GM18861 (cell line): ENCODE measurements at regions not wholly inside any gene's neighbourhood (a gene's known extent, or its start where the extent isn't known, plus 50 kb on each side); places are given as distances from the start of the nearest gene placed in this dataset.

Experiments
- ATAC-seq: cut with Tn5 transposase; IDR thresholded peaks from one replicate; pipeline ENCODE4 v1.9.1; 2021; ENCODE audit not compliant: unreplicated experiment

- no peak for ATAC-seq
These were observed 129.4 kb upstream of the CXCR4 start for GRCh38 chr2:136247204-136247950.

DNA sequence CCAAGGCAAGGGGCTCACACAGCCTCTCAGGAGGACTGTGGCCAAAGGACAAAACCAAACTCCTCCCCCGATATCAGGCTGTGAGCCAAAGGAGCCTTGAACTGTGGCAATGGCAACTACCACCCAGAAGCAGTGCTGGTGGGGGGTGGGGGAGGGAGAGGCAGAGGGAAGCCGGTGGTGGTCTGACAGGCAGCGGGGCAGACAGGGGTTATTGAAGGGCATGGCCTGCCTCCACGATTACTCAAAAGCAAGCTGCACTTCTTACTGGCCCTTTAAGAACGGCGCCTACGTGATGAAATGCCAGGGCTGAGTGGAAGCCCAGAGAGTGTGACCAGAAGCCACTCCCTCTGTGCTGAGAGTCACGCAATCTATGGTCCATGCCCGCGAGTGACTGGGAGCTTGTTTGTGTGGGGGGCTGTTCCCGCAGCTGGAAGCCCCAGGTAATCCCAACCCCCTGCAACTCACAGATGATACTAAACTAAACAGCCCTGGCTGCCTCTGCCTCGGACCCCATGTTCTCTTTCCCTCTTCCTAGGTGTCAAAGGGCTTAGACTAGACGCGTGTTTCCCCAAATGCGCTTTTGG, 128.2 kb upstream of the CXCR4 start:
- peak; percentile 76 for ATAC-seq

GRCh38 chr2:136245211-136245610, 127.3 kb upstream of the CXCR4 start:
- ATAC-seq: no peak

DNA sequence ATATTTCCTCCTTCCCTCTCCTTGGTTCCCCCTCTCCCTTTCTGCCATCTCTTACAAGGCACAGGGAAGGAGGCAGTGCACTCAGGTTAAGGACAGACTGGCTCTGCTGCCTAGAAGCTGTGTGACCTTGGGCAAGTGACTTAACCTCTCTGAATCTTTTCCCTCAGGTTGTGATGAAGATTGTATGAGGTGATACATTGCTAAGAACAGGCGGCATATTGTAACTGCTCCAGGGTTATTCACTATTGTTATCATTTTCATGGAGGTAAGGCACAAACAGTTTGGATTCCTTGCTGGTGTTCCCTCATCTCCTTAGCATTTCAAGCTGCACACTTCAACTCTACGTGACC, 126.6 kb upstream of the CXCR4 start:
- ATAC-seq: no peak

- no peak for ATAC-seq
These were observed 125.9 kb upstream of the CXCR4 start for GRCh38 chr2:136243638-136244535.

- no peak for ATAC-seq
These were observed 124.8 kb upstream of the CXCR4 start for GRCh38 chr2:136242687-136243277.

DNA sequence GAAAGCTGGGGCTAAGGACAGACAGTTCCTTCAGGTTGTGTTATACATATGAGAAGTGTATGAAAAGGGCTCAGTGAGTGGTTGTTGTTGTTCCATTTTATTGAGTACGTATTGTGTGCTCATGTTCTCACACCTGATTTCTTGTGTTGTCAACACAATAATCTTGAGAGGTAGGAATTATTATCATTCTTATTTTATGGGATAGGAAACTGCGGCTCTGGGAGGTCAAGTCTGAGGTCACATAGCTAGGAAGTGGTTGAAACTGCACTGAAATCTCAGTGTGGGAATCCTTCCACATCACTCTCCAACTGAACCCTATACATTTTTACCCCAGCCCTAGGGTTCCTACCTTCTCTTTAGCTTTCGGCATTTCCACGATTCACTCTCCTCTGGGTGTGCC, 124.2 kb upstream of the CXCR4 start:
- ATAC-seq: no peak

- no peak for ATAC-seq
These were observed 121.2 kb upstream of the CXCR4 start for GRCh38 chr2:136239079-136239685.

- ATAC-seq: peak; percentile 88
These were observed 120.5 kb upstream of the CXCR4 start for GRCh38 chr2:136238286-136239078.

DNA sequence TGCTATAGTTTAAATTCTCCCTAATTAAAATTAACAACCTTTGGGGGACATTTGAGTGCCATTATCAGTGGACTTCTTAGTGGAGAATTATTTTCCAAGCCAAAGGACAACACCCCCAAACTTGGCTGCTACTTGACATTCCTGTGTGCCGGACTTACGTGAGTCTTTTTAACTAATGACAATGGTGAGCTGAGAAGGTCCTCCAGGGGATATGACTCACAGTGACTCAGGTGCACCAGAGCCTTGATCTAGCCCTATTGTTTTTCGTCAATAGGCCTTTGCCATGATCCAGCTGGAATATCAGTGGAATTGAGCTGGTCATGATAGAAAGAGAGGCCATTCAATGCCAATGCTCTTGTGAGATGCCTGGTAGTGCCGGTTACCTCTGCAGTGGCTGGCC, 118.1 kb upstream of the CXCR4 start:
- ATAC-seq: no peak

GRCh38 chr2:136235546-136235945, 117.6 kb upstream of the CXCR4 start:
- ATAC-seq: no peak

- no peak for ATAC-seq
These were observed 116.3 kb upstream of the CXCR4 start for GRCh38 chr2:136234261-136234660.

- no peak for ATAC-seq
These were observed 115.3 kb upstream of the CXCR4 start for GRCh38 chr2:136233298-136233697.

DNA sequence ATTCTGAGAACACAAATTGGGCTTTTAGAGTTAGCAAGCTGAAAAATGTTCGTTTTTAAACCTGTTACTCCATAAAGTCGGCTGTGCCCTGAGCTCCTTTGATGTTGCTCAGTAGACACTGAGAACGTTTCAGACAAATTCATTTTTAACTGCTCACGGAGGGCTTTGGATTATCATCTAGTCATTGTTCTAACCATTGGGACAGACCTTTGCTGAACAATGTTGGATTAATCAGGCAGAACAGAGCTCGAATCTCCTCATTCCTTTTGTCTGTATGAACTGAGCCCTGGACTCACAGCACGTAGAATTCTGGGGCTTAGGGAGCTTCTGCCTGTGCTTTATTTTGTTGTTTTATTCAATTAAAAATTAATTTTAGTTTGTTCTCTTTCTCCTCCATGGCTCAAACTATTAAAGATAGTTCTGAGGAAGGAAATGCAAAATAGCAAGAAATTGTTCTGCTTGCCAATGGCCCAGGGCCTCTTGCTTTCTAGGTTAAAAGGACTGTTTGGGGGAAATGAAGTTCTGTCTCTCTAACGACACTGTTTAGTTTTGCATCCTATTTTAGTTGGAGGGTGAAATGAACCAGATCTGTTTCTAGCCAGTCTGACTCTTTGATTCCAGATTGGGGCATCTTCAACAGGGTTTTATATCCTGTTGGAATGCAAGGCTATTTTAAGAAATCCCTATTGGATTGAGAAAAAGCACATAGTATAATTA, 114.7 kb upstream of the CXCR4 start:
- no peak for ATAC-seq

- ATAC-seq: no peak
These were observed 112.5 kb upstream of the CXCR4 start for GRCh38 chr2:136230464-136230863.

- ATAC-seq: no peak
These were observed 109.0 kb upstream of the CXCR4 start for GRCh38 chr2:136226903-136227302.

DNA sequence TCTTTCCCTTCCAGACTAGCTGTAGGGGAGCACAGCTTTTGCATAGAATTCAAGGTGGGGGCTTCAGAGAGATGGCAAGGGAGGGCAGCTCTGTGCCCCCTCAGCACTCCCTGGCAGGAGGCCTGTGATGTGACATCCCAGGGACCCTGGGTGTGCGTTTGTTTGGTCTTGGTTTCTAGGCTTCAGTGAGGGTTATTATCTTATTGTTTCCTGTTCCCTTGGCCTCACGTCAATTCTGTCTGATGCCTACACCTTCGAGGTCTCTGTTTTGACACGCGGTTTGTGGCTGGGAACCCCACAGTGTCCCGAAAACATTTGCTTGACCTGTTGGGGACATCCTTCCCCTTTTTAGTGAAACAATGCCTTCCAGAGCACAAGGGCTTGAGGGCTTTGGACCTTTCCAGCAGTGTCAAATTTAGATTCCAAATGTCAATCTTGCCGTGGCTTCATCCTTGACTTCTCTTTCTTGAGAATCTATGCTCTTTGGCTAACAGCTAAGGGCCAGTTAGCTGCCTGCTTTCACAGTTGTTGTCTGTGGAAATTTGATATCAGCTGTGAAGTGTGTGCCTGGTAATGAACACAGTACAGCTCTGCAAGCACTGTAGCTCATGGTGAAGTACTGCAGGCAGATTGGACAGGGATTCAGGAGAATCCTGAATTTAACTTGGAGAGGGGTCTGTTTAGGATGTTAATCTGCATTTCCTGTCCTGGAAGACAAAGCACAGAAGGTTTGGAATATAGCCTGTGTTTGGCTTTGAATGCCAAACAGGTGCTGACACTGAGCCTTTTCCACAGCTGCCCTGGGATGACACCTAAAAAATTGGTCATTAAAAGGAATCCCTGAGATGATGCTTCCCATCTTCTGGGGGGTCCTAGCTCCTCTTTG, 108.2 kb upstream of the CXCR4 start:
- ATAC-seq: no peak

- ATAC-seq: no peak
These were observed 105.3 kb upstream of the CXCR4 start for GRCh38 chr2:136223274-136223673.

DNA sequence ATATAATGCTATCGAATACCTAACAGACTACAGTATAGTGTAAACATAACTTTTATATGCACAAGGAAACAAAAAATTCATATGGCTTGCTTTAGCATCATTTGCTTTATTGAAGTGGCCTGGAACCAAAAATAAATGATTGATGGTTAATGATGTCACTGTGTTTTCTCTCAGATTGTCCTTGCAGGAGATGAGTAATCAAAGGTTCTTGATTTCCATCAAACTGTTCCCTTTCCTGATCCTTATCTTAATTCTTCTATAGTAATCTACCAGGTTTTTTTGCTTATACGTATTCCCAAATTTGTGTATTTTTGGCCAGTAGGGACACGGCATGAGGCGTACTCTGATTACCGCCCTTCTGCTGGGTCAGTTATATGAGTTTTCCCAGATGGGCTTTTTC, 104.9 kb upstream of the CXCR4 start:
- ATAC-seq: no peak
